HG03432 (cell line): ENCODE measurements at regions not wholly inside any gene's neighbourhood (a gene's known extent, or its start where the extent isn't known, plus 50 kb on each side); places are given as distances from the start of the nearest gene placed in this dataset.

Experiments
- ATAC-seq: cut with Tn5 transposase; IDR thresholded peaks from one replicate; pipeline ENCODE4 v1.9.1; 2021; ENCODE audit warnings: mild to moderate bottlenecking, moderate library complexity; ENCODE audit not compliant: unreplicated experiment

DNA sequence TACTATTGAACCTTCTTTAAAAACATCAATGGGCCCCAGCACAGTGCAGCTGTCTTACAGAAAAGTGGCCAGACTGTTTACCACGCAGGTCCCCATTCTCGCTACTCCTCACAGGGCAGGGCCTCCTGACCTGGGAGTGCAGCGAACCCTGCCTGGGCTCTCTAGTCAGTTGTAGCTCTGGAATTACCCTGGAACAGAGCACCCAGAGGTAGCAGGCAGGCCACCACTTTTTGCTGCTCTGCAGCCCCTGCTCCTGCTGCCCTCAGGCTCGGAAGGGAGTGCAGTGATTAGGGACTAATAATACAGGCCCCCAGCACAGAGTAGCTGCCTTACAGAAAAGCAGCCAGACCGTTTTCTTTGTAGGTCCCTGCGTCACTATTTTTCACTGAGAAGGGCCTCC is 1563.0 kb downstream of the SUCLG1 start:
- ATAC-seq: no peak

- ATAC-seq: no peak
Measured at GRCh38 chr2:82893190-82893589, 1565.9 kb downstream of the SUCLG1 start.

DNA sequence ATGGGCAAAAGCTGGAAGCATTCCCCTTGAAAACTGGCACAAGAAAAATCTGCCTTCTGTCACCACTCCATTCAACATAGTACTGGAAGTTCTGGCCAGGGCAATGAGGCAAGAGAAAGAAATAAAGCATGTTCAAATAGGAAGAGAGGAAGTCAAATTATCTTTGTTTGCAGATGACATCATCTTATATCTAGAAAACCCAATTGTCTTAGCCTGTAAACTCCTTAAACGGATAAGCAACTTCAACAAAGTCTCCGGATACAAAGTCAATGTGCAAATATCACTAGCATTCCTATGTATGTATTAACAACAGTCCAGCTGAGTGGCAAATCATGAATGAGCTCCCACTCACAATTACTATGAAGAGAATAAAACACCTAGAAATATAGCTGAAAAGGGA is 1579.3 kb downstream of the SUCLG1 start:
- ATAC-seq: no peak

DNA sequence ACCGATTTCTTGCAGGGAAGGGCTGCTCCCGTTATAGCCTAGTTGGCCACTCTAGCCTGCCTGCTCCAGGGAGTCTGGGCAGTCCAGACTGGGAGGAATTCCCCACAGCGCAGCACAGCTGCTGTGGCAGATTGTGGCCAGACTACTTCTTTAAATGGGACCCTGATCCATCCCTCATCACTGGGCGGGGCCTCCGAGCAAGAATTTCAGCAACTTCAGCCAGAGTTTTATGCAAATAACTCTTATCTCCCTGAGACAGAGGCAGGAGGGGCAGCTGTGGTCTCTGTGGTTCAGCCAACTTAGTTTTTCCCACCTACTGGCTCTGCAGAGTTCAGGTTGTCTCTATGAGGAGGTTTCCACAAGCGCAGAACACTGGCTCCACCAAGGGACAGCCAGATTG is 1583.2 kb downstream of the SUCLG1 start:
- no peak for ATAC-seq

DNA sequence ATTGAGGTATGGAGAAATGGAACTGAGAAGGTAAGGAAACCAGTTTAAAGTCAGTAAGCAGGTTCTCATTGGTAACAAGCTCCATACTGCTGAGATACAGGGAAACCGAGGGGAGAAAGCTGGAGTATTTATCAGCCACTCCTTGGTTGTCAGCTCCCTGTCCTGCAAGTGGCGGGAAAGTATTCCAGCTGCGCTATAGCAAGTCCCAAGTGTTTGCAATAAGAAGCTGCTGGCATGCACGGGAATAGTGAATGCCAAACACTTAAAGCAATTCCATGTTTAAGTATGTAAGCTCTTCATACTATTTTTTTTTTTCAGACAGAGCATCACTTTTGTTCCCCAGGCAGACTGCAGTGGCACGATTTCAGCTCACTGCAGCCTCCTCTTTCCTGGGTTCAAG is 1601.1 kb downstream of the SUCLG1 start:
- ATAC-seq: no peak

GRCh38 chr2:82853299-82853698 is 1605.8 kb downstream of the SUCLG1 start:
- ATAC-seq: no peak

DNA sequence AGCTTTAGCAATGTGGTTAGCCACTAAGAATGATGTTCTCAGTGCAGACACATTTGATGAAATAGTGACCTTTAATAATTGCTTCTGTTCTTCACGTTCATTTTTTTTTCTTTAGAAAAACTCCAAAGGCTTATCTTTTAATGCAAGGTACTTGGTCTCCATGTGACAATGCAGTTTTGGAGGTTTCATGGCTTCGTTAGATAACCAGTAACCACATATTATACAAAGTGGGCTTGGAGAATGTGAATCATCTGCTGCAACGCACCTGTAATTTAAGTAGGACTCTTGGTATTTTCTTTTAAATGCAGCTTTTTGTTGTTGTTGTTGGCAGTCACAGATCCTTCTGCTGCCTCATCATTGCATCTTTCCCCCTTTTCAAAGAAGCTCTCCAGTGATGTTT is 1606.3 kb downstream of the SUCLG1 start:
- ATAC-seq: no peak

DNA sequence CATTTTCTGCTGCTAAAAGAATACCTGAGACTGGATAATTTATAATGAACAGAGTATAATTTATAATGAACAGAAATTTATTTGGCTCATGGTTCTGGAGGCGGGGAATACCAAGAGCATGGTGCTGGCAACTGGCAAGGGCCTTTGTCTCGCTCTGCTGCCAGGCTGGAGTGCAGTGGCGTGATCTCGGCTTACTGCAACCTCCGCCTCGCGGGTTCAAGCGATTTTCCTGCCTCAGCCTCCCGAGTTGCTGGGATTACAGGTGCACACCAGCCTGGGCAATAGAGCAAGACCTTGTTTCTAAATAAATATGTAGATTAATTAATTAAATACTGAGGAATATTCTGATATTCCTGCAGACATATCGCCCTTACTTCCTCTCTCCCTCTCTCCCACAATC is 1610.8 kb downstream of the SUCLG1 start:
- no peak for ATAC-seq

GRCh38 chr2:82839036-82839435 is 1620.0 kb downstream of the SUCLG1 start:
- no peak for ATAC-seq

GRCh38 chr2:82837588-82838304 is 1621.3 kb downstream of the SUCLG1 start:
- ATAC-seq: no peak

DNA sequence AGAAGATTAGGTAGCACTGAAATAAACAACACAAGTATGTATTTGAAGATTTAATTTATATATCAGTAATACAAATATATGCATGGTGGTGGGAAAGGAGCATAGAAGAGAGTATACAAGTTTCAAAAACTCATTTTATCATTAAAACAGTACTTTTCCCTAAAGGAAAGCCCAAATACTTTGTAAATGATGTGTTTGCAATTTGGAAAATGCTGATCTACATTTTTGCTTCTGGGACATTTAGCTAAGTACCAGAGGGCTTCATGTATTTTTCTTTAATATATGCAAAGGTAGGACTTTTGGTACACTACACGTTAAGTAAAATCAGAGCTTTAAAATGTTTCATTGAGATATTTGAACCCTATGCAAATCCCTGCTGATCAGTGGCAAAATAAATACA is 1624.2 kb downstream of the SUCLG1 start:
- ATAC-seq: no peak

DNA sequence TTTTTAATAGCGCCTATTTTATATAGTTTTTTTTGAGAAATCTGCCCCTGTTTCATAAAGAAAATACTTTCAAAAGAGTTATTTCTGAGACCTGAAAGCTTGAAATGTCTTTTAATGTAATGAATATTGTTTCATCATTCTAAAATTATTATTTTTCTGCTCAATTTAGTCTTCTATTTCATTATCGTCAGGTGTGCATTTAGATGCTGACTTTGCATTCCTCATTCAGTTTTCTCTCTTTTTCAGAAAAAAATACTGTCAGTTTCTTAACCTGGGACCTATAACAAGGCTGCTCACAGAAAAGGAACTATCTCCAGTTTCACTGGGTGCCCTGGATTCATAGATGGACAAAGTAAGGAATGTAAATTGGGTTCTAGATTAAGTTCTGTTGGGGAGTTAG is 1631.7 kb downstream of the SUCLG1 start:
- no peak for ATAC-seq

DNA sequence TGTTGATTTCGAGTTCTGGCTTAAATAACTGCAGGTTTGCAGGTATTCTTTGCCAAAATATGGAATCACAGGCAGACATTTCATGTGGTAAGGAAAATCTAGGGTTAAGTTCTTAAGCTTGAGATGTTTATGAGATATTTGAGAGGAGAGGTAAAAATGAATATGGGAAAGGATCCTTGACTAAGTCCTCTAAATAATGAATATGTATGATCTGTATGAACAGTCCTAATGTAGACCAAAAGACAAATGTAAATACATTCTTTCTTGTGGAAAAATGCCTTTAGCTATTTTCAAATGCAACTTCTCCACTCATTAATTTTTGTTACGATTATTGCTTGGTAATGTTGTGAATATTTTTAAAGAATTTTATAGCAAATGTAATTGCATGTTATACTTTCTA is 1632.6 kb downstream of the SUCLG1 start:
- ATAC-seq: no peak

- no peak for ATAC-seq
Measured at GRCh38 chr2:82825410-82826090, 1633.5 kb downstream of the SUCLG1 start.

- ATAC-seq: no peak
Measured at GRCh38 chr2:82823892-82824291, 1635.2 kb downstream of the SUCLG1 start.

DNA sequence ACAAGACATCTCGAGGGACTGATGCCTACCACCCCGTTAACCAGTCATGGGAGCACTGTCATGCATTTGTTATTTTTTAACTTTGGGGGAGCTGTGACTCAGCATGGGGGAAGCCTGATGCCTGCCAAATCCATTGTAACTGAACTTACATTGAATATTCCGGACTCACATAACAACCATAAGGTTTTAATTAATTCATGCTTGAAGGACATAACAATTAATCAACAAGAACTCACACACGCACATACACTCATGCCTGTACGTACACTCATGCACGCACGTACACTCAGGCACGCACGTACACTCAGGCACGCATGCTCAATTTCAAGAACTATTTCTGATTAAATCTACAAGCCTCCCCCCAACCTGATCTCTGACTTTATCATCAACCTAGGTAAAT is 1639.1 kb downstream of the SUCLG1 start:
- ATAC-seq: no peak

GRCh38 chr2:82814146-82814545 is 1644.9 kb downstream of the SUCLG1 start:
- ATAC-seq: no peak

DNA sequence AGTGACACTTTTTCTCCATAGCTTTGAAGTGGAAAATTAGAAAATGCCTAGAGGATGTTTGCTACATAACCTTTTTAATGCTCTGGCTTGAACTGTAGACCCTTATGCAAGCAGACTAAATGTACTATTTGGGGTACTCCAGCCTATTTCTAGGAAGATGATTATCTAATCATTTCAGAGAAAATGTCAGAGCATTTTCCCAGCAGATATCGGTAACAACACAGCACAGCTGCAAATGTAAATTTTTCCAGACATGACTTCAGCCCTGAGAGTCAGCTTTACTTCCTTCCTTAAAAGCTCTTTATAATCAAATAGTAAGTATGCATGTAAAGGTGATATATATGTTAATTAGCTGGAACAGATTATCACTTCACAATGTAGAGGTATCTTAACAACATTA is 1647.1 kb downstream of the SUCLG1 start:
- ATAC-seq: no peak

DNA sequence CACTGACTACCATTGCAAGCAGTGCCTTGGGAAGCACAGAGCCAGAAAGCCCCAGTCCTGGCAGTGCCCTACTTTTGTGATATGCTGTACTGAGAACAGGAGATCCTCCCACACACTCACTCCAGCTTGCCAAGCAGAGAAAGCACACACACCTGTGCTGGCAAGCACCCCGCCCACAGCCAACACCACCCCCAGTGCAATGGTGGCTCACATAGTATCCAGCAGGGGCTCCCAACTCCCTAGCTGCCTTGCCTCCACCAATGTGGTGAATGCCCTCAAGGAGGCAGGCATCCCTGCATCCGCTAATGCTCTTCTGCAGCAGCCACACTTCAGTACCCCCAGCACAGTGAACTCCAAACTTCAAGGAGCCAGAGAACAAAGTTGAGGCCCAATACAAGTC is 1655.8 kb downstream of the SUCLG1 start:
- ATAC-seq: no peak

GRCh38 chr2:82797469-82797868 is 1661.6 kb downstream of the SUCLG1 start:
- ATAC-seq: no peak

- ATAC-seq: no peak
Measured at GRCh38 chr2:82796132-82796531, 1662.9 kb downstream of the SUCLG1 start.

DNA sequence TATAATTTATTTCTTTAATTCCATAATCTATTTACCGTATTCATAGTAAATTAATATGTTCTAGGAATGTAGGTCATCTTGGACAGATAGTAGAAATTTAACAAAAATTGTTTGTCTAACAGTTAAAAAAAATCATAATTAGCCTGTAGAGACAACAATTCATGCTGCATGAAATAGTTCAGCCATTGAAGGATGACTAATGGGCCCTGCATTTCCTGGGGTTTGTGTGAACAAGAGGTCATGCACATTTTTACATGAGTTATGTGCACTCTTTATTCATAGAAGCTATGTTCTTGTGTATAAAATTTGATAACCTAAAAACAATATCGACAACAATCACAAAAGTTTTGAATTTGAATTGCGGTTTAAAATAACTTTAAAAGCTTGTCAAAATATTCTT is 1663.6 kb downstream of the SUCLG1 start:
- ATAC-seq: no peak
